Type B pancreatic cell (in vitro differentiated cells): ENCODE measurements at regions not wholly inside any gene's neighbourhood (a gene's known extent, or its start where the extent isn't known, plus 50 kb on each side); places are given as distances from the start of the nearest gene placed in this dataset.

Experiments used
- DNase-seq: peaks from one replicate; pipeline ENCODE4 v3.0.0; 2021; ENCODE audit warnings: mixed read lengths; ENCODE audit not compliant: unreplicated experiment; ENCODE audit errors: extremely low spot score
- H3K27ac Mint-ChIP-seq: 2 replicates; pipeline ENCODE4 v1.8.0; 2021; ENCODE audit warnings: mild to moderate bottlenecking, mixed read lengths
- H3K27me3 Mint-ChIP-seq: 2 replicates; pipeline ENCODE4 v1.8.0; 2021; ENCODE audit warnings: mixed read lengths
- H3K36me3 Mint-ChIP-seq: 2 replicates; pipeline ENCODE4 v1.8.0; 2021; ENCODE audit warnings: mixed read lengths
- H3K4me1 Mint-ChIP-seq: one replicate; pipeline ENCODE4 v1.8.0; 2021; ENCODE audit warnings: mixed read lengths; ENCODE audit not compliant: unreplicated experiment
- H3K4me3 Mint-ChIP-seq: 2 replicates; pipeline ENCODE4 v1.8.0; 2021; ENCODE audit warnings: mild to moderate bottlenecking, mixed read lengths
- H3K9me3 Mint-ChIP-seq: 2 replicates; pipeline ENCODE4 v1.8.0; 2021; ENCODE audit warnings: mixed read lengths
- TF ChIP-seq, protein P1 (sequence below): fragments of 200-600 bp; sonication (generic); conservative IDR thresholded peaks from 2 replicates; pipeline ENCODE4 v1.5.0; 2021; ENCODE audit warnings: antibody characterized with exemption, mild to moderate bottlenecking

DNA sequence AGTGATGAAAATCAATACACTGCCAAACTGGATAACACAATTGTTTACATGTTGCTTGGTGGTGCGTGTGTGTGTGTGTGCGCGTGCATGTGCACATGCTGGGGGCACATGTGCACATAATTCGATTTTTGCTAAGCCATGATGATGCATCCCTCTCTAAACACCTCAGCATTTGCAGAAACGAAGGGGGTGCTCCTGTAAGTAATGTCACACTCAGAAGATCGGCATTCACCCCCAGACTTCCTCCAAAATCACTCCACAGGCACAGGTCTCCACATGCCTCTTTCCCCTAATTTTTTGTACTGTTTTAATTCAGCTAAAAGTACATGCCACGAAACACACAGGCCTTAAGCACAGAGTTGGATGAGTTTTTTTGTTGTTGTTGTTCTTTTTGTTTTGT lies 341.5 kb downstream of the SHANK2 start:
- Mint-ChIP-seq H3K4me1 (peaks cover 24% of the 10 kb centered on the region), H3K27ac (no peak overlapping the region), H3K9me3 (no peaks in the 10 kb centered on the region), H3K4me3 (no peak overlapping the region), H3K27me3 (no peaks in the 10 kb centered on the region), H3K36me3 (no peaks in the 10 kb centered on the region)
- DNase-seq = no peak
- TF ChIP-seq, protein P1, sequence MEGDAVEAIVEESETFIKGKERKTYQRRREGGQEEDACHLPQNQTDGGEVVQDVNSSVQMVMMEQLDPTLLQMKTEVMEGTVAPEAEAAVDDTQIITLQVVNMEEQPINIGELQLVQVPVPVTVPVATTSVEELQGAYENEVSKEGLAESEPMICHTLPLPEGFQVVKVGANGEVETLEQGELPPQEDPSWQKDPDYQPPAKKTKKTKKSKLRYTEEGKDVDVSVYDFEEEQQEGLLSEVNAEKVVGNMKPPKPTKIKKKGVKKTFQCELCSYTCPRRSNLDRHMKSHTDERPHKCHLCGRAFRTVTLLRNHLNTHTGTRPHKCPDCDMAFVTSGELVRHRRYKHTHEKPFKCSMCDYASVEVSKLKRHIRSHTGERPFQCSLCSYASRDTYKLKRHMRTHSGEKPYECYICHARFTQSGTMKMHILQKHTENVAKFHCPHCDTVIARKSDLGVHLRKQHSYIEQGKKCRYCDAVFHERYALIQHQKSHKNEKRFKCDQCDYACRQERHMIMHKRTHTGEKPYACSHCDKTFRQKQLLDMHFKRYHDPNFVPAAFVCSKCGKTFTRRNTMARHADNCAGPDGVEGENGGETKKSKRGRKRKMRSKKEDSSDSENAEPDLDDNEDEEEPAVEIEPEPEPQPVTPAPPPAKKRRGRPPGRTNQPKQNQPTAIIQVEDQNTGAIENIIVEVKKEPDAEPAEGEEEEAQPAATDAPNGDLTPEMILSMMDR = no peak

GRCh38 chr11:70912226-70912840 lies 340.0 kb downstream of the SHANK2 start:
- Mint-ChIP-seq H3K36me3 (no peaks in the 10 kb centered on the region), H3K4me1 (peaks cover 25% of the 10 kb centered on the region), H3K27ac (no peak overlapping the region), H3K4me3 (no peak overlapping the region), H3K9me3 (no peaks in the 10 kb centered on the region), H3K27me3 (no peaks in the 10 kb centered on the region)
- DNase-seq = no peak
- TF ChIP-seq, protein P1 = no peak

DNA sequence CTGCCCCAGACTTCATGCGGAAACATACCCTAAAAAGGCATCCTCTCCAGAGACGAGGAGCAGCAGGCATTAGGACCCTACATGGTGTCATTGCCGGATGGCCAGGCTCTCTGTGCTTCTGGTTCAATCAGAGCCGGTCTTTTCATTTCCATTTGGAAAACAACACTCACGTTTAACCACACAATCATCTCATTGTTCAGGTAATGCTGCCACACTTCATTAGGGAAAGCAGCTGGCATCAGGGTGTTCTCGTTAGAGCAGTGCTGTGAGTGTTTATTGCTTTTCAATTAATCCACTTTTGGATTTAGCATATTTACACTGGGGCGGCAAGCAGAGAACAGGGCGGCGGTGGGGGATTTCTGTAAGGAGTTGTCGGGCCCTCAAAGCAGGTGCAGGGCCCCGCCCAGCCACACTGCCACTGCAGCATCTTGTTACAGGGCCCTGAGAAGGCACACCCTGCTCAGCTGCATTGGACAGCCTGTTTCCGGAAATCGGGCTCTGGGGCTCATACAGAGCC lies 338.6 kb downstream of the SHANK2 start:
- Mint-ChIP-seq H3K4me1 (peaks cover 25% of the 10 kb centered on the region), H3K27me3 (no peaks in the 10 kb centered on the region), H3K9me3 (no peaks in the 10 kb centered on the region), H3K27ac (no peak overlapping the region), H3K36me3 (no peaks in the 10 kb centered on the region), H3K4me3 (no peak overlapping the region)
- TF ChIP-seq, protein P1 = no peak
- no peak for DNase-seq

DNA sequence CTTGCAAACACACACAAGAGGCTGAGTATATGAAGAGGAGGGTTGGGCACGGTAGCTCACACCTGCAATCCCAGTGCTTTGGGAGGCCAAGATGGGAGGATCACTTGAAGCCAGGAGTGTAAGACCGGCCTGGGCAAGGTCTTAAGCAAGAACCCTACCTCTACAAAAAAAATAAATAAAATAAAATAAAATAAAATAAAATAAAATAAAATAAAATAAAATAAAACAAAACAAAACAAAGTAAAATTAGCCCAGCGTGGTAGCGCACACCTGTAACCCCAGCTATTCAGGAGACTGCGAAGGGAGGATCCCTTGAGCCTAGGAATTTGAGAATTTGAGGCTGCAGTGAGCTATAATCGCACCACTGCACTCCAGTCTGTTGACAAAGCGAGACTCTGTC lies 337.9 kb downstream of the SHANK2 start:
- Mint-ChIP-seq H3K27me3 (no peaks in the 10 kb centered on the region), H3K36me3 (no peaks in the 10 kb centered on the region), H3K9me3 (no peaks in the 10 kb centered on the region), H3K27ac (no peak overlapping the region), H3K4me1 (peaks cover 25% of the 10 kb centered on the region), H3K4me3 (no peak overlapping the region)
- TF ChIP-seq, protein P1 = no peak
- DNase-seq = no peak

DNA sequence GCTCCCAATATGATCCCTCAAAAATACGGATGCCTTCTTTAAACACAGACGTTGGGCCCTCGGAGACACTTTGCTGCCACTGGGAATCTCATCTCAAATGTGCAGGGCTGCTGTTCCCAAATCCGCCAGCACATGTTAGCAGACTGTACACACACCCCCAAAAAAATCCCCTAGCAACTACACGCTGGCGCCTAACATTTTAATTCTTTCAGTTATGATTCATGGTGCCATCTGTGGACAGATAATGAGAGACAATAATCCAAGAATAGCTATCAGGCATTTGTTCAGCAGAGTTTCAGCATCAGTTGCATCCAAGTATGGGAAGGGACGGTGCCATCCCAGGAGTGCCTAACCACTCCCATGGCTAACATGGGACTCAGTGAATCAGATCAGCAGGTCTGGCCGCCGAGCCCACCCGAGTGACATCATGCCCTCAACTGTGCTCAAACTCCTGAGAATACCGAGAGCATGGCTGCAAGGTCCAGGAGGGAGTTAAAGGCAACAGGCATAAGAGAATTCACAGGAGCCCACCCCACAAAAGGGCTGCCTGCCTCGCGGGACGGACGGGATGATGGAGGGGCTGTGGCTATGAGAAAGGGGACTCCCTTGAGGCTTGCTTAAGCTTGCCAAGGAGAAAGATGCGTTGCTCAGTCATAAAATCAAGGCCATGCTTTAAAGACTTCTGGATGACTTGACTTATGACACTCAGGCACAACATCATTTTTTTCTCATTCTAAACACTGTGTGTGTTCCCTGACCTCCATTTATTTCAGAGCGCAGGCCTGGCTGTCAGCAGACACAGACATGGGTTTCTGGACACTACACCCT lies 337.0 kb downstream of the SHANK2 start:
- no peak overlapping the region for H3K27ac Mint-ChIP-seq
- peaks cover 4% of the 10 kb centered on the region for H3K36me3 Mint-ChIP-seq
- TF ChIP-seq, protein P1 = no peak
- no peak for DNase-seq
- H3K4me3 Mint-ChIP-seq = no peak overlapping the region
- peaks cover 4% of the 10 kb centered on the region for H3K9me3 Mint-ChIP-seq
- H3K27me3 Mint-ChIP-seq = no peaks in the 10 kb centered on the region
- peaks cover 25% of the 10 kb centered on the region for H3K4me1 Mint-ChIP-seq
